ENCODE measurements at regions not wholly inside any gene's neighbourhood (a gene's known extent, or its start where the extent isn't known, plus 50 kb on each side); places are given as distances from the start of the nearest gene placed in this dataset.
"Not testable (repeated sequence)": the region's sequence is repeated elsewhere in the genome, so short reads cannot be mapped to it uniquely, and the experiment has no call there.

GRCh38 chr2:67614454-67614853 is 217.3 kb downstream of the ETAA1 start:
- no peak for DNase-seq (ENCODE audit: low spot score)
- Histone ChIP-seq H3K4me3 (no peak overlapping the region), H3K27ac (no peak overlapping the region)
- TF ChIP-seq CTCF (IDR thresholded peaks at IDR 0.05): no peak

- no peak overlapping the region for H3K4me3 ChIP-seq
- H3K27ac ChIP-seq: no peak overlapping the region
- TF ChIP-seq CTCF (IDR thresholded peaks at IDR 0.05): no peak
- DNase-seq (ENCODE audit: low spot score): no peak
These were observed 219.6 kb downstream of the ETAA1 start for GRCh38 chr2:67616749-67617148.

- TF ChIP-seq CTCF (IDR thresholded peaks at IDR 0.05): no peak
- Histone ChIP-seq H3K4me3 (no peak overlapping the region), H3K27ac (no peak overlapping the region)
- no peak for DNase-seq (ENCODE audit: low spot score)
These were observed 222.1 kb downstream of the ETAA1 start for GRCh38 chr2:67619204-67619603.

GRCh38 chr2:67623741-67624140 is 226.6 kb downstream of the ETAA1 start:
- not testable (repeated sequence) for H3K4me3 ChIP-seq; H3K27ac ChIP-seq; DNase-seq (ENCODE audit: low spot score)

GRCh38 chr2:67625178-67625577 is 228.0 kb downstream of the ETAA1 start:
- Histone ChIP-seq H3K27ac (no peak overlapping the region), H3K4me3 (no peak overlapping the region)
- no peak for TF ChIP-seq CTCF (IDR thresholded peaks at IDR 0.05)
- no peak for DNase-seq (ENCODE audit: low spot score)

- no peak overlapping the region for H3K27ac ChIP-seq
- no peak for DNase-seq (ENCODE audit: low spot score)
- no peak overlapping the region for H3K4me3 ChIP-seq
- TF ChIP-seq CTCF (IDR thresholded peaks at IDR 0.05): no peak
These were observed 228.8 kb downstream of the ETAA1 start for GRCh38 chr2:67625690-67626475.

- TF ChIP-seq CTCF (IDR thresholded peaks at IDR 0.05): no peak
- no peak for DNase-seq (ENCODE audit: low spot score)
- no peak overlapping the region for H3K27ac ChIP-seq
- H3K4me3 ChIP-seq: no peak overlapping the region
These were observed 229.5 kb downstream of the ETAA1 start for GRCh38 chr2:67626656-67627055.

Measured in coronary artery (tissue), 2 donors.